Chondrocyte (in vitro differentiated cells): ENCODE measurements at regions not wholly inside any gene's neighbourhood (a gene's known extent, or its start where the extent isn't known, plus 50 kb on each side); places are given as distances from the start of the nearest gene placed in this dataset.

ENCODE experiments used
- DNase-seq: peaks from one replicate; pipeline ENCODE4 v3.0.0; 2021; ENCODE audit warnings: mixed read lengths, low spot score
- H3K27ac Mint-ChIP-seq: one replicate; pipeline ENCODE4 v1.8.0; 2021; ENCODE audit warnings: mild to moderate bottlenecking, moderate library complexity, mixed read lengths; ENCODE audit not compliant: unreplicated experiment
- H3K27me3 Mint-ChIP-seq: 2 replicates; pipeline ENCODE4 v1.8.0; 2021; ENCODE audit warnings: low read depth, mixed read lengths
- H3K36me3 Mint-ChIP-seq: 2 replicates; pipeline ENCODE4 v1.8.0; 2021; ENCODE audit warnings: low read depth, mixed read lengths
- H3K4me1 Mint-ChIP-seq: 2 replicates; pipeline ENCODE4 v1.8.0; 2021; ENCODE audit warnings: low read depth, mild to moderate bottlenecking, mixed read lengths
- H3K4me3 Mint-ChIP-seq: one replicate; pipeline ENCODE4 v1.8.0; 2021; ENCODE audit warnings: mild to moderate bottlenecking, moderate library complexity, mixed read lengths; ENCODE audit not compliant: unreplicated experiment
- H3K9me3 Mint-ChIP-seq: 2 replicates; pipeline ENCODE4 v1.8.0; 2021; ENCODE audit warnings: low read depth, mixed read lengths
- CTCF ChIP-seq: fragments of 200-600 bp; sonication (generic); IDR thresholded peaks from 2 replicates; pipeline ENCODE4 v1.5.0; 2021; ENCODE audit warnings: antibody characterized with exemption, mild to moderate bottlenecking, moderate library complexity

DNA sequence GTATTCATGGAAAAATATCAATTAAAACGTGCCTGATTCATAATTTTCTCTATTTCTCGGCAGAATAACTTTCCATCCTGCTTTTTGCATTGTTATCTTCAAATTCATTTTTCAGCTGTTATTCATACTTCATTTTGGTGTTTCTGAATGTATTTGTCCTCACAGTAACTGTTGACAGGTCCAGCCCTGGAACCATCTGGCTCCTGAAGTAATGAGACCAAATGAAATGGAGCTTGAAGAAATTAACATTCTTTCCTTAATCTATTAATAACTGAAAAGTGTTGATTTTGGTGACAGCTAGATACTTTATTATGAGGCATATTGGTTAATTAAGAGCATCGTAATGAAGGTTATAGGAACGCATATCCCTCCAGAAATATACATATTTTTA is 257.0 kb upstream of the MINDY3 start:
- no peak overlapping the region for H3K27ac Mint-ChIP-seq
- H3K36me3 Mint-ChIP-seq, result no peaks in the 10 kb centered on the region
- TF ChIP-seq CTCF, result no peak
- DNase-seq, result no peak
- no peak overlapping the region for H3K4me3 Mint-ChIP-seq
- H3K9me3 Mint-ChIP-seq, result no peaks in the 10 kb centered on the region
- no peaks in the 10 kb centered on the region for H3K4me1 Mint-ChIP-seq
- H3K27me3 Mint-ChIP-seq, result peaks cover 9% of the 10 kb centered on the region

- no peak overlapping the region for H3K27ac Mint-ChIP-seq
- no peaks in the 10 kb centered on the region for H3K36me3 Mint-ChIP-seq
- H3K9me3 Mint-ChIP-seq, result no peaks in the 10 kb centered on the region
- H3K27me3 Mint-ChIP-seq, result peaks cover 6% of the 10 kb centered on the region
- TF ChIP-seq CTCF, result no peak
- H3K4me1 Mint-ChIP-seq, result no peaks in the 10 kb centered on the region
- H3K4me3 Mint-ChIP-seq, result no peak overlapping the region
- DNase-seq, result no peak
Measured at GRCh38 chr10:16119445-16119844, 259.1 kb upstream of the MINDY3 start.

- DNase-seq, result no peak
- Mint-ChIP-seq H3K36me3 (no peaks in the 10 kb centered on the region), H3K4me1 (no peaks in the 10 kb centered on the region), H3K9me3 (no peaks in the 10 kb centered on the region), H3K27ac (no peak overlapping the region), H3K4me3 (no peak overlapping the region), H3K27me3 (peaks cover 6% of the 10 kb centered on the region)
- TF ChIP-seq CTCF, result no peak
Measured at GRCh38 chr10:16120563-16120962, 260.3 kb upstream of the MINDY3 start.

DNA sequence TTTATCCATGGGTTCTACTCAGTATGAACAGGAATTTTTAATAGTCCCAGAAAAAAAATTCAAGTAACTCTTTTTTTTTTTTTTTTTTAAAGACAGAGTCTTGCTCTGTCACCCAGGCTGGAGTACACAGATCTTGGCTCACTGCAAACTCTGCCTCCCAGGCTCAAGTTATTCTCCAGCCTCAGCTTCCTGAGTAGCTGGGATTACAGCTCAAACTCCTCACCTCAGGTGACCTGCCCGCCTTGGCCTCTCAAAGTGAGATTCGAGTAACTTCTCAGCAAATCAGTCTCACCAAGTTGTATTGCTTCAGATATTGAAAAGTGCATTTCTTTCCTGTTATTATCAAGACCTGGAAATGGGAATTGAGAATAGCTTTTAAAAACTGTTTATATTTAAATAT is 281.2 kb upstream of the MINDY3 start:
- Mint-ChIP-seq H3K36me3 (no peaks in the 10 kb centered on the region), H3K27me3 (peaks cover 7% of the 10 kb centered on the region), H3K4me1 (no peaks in the 10 kb centered on the region), H3K4me3 (no peak overlapping the region), H3K9me3 (peaks cover 5% of the 10 kb centered on the region), H3K27ac (no peak overlapping the region)
- TF ChIP-seq CTCF, result no peak
- no peak for DNase-seq

DNA sequence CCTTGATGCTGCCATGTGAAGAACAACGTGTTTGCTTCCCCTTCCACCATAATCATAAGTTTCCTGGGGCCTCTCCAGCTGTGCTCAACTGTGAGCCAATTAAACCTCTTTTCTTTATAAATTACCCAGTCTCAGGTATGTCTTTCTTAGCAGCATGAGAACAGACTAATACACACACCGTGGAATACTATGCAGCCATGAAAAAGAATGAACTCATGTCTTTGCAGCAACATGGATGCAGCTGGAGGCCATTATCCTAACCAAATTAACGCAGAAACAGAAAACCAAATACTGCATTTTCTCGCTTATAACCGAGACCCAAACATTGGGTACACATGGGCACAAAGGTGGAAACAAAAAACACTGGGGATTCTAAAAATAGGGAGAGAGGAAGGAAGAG is 286.7 kb upstream of the MINDY3 start:
- no peak overlapping the region for H3K4me3 Mint-ChIP-seq
- no peak overlapping the region for H3K27ac Mint-ChIP-seq
- H3K9me3 Mint-ChIP-seq, result peaks cover 9% of the 10 kb centered on the region
- DNase-seq, result no peak
- H3K27me3 Mint-ChIP-seq, result peaks cover 4% of the 10 kb centered on the region
- no peaks in the 10 kb centered on the region for H3K36me3 Mint-ChIP-seq
- no peaks in the 10 kb centered on the region for H3K4me1 Mint-ChIP-seq
- no peak for TF ChIP-seq CTCF
